HepG2 (cell line): ENCODE measurements at regions not wholly inside any gene's neighbourhood (a gene's known extent, or its start where the extent isn't known, plus 50 kb on each side); places are given as distances from the start of the nearest gene placed in this dataset.
"Not testable (repeated sequence)": the region's sequence is repeated elsewhere in the genome, so short reads cannot be mapped to it uniquely, and the experiment has no call there.

Experiments used
- BRCA1 ChIP-seq: sonication (generic); formaldehyde crosslinking; IDR thresholded peaks from 2 replicates; pipeline ENCODE4 v1.4.0; 2020; ENCODE audit warnings: missing genetic modification reagents
- CTCF ChIP-seq: sonication (generic); formaldehyde crosslinking; IDR thresholded peaks from 2 replicates; pipeline ENCODE4 v1.5.0; 2020; ENCODE audit warnings: mild to moderate bottlenecking, missing genetic modification reagents, moderate library complexity
- EZH2 ChIP-seq: conservative IDR thresholded peaks from 2 replicates; pipeline ENCODE4 v1.6.1; 2012; ENCODE audit warnings: mild to moderate bottlenecking, low read depth, low read length, moderate library complexity
- HMGXB4 ChIP-seq, 2 experiments: sonication (generic) in 1 of 2; formaldehyde crosslinking in 1 of 2; IDR thresholded peaks; 2 replicates each; pipeline versions ENCODE4 v1.4.0 to v1.6.1; 2018 to 2020; ENCODE audit warnings: missing genetic modification reagents in 2 of 2, borderline replicate concordance in 1 of 2, low read depth in 1 of 2, mild to moderate bottlenecking in 1 of 2, missing biosample characterization in 1 of 2
- POLR2A ChIP-seq, 2 experiments: IDR thresholded peaks; 2 replicates each; pipeline ENCODE4 v1.6.1; 2011; ENCODE audit warnings: low read depth in 2 of 2, low read length in 2 of 2, mild to moderate bottlenecking in 1 of 2, moderate library complexity in 1 of 2; ENCODE audit not compliant: insufficient read depth in 1 of 2
- POLR2AphosphoS5 ChIP-seq: IDR thresholded peaks from 2 replicates; pipeline ENCODE4 v1.6.1; 2012; ENCODE audit warnings: low read depth, low read length
- SYNCRIP ChIP-seq: fragments of 200-400 bp; formaldehyde crosslinking; IDR thresholded peaks from 2 replicates; pipeline ENCODE4 v1.6.1; 2018; ENCODE audit warnings: mild to moderate bottlenecking, low read depth, low read length; ENCODE audit not compliant: insufficient read depth
- ZKSCAN1 ChIP-seq: fragments of 150-350 bp; IDR thresholded peaks from 2 replicates; pipeline ENCODE4 v1.6.1; 2014; ENCODE audit warnings: low read length
- ZNF207 ChIP-seq: fragments of 450-650 bp; IDR thresholded peaks from 2 replicates; pipeline ENCODE4 v1.6.1; 2016; ENCODE audit warnings: antibody characterized with exemption, borderline replicate concordance
- TF ChIP-seq, protein P1 (sequence below): sonication (generic); formaldehyde crosslinking; IDR thresholded peaks from 2 replicates; pipeline ENCODE4 v1.8.1; 2022; ENCODE audit warnings: low read depth, mild to moderate bottlenecking, missing genetic modification reagents
- TF ChIP-seq, protein P2 (sequence below): sonication (generic); formaldehyde crosslinking; IDR thresholded peaks from 2 replicates; pipeline ENCODE4 v1.5.0; 2020; ENCODE audit warnings: missing genetic modification reagents

GRCh38 chr2:8348911-8349310, 332.9 kb upstream of the ID2 start:
- not testable (repeated sequence) for TF ChIP-seq SYNCRIP; POLR2A (IDR thresholded peaks at IDR 0.05; ENCODE audit: insufficient read depth in 1 of 2, low read depth in 2 of 2, low read length in 2 of 2); HMGXB4 (CRISPR knock-in tag; IDR thresholded peaks at IDR 0.05; ENCODE audit: borderline replicate concordance in 1 of 2, low read depth in 1 of 2); POLR2AphosphoS5; CTCF (CRISPR knock-in tag); EZH2; BRCA1; ZKSCAN1; ZNF207
- TF ChIP-seq, protein P1, sequence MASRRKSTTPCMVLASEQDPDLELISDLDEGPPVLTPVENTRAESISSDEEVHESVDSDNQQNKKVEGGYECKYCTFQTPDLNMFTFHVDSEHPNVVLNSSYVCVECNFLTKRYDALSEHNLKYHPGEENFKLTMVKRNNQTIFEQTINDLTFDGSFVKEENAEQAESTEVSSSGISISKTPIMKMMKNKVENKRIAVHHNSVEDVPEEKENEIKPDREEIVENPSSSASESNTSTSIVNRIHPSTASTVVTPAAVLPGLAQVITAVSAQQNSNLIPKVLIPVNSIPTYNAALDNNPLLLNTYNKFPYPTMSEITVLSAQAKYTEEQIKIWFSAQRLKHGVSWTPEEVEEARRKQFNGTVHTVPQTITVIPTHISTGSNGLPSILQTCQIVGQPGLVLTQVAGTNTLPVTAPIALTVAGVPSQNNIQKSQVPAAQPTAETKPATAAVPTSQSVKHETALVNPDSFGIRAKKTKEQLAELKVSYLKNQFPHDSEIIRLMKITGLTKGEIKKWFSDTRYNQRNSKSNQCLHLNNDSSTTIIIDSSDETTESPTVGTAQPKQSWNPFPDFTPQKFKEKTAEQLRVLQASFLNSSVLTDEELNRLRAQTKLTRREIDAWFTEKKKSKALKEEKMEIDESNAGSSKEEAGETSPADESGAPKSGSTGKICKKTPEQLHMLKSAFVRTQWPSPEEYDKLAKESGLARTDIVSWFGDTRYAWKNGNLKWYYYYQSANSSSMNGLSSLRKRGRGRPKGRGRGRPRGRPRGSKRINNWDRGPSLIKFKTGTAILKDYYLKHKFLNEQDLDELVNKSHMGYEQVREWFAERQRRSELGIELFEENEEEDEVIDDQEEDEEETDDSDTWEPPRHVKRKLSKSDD: not testable (repeated sequence)
- TF ChIP-seq, protein P2, sequence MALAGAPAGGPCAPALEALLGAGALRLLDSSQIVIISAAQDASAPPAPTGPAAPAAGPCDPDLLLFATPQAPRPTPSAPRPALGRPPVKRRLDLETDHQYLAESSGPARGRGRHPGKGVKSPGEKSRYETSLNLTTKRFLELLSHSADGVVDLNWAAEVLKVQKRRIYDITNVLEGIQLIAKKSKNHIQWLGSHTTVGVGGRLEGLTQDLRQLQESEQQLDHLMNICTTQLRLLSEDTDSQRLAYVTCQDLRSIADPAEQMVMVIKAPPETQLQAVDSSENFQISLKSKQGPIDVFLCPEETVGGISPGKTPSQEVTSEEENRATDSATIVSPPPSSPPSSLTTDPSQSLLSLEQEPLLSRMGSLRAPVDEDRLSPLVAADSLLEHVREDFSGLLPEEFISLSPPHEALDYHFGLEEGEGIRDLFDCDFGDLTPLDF (CRISPR knock-in tag): not testable (repeated sequence)
